LNCAP (cell line): ENCODE measurements at regions not wholly inside any gene's neighbourhood (a gene's known extent, or its start where the extent isn't known, plus 50 kb on each side); places are given as distances from the start of the nearest gene placed in this dataset.

ENCODE experiments used
- TF ChIP-seq, protein P1 (sequence below): fragments of 450-650 bp; IDR thresholded peaks from 2 replicates; pipeline ENCODE4 v1.5.1; 2017; ENCODE audit warnings: mild to moderate bottlenecking

GRCh38 chr1:194624833-194625232, 1438.4 kb upstream of the B3GALT2 start:
- TF ChIP-seq, protein P1, sequence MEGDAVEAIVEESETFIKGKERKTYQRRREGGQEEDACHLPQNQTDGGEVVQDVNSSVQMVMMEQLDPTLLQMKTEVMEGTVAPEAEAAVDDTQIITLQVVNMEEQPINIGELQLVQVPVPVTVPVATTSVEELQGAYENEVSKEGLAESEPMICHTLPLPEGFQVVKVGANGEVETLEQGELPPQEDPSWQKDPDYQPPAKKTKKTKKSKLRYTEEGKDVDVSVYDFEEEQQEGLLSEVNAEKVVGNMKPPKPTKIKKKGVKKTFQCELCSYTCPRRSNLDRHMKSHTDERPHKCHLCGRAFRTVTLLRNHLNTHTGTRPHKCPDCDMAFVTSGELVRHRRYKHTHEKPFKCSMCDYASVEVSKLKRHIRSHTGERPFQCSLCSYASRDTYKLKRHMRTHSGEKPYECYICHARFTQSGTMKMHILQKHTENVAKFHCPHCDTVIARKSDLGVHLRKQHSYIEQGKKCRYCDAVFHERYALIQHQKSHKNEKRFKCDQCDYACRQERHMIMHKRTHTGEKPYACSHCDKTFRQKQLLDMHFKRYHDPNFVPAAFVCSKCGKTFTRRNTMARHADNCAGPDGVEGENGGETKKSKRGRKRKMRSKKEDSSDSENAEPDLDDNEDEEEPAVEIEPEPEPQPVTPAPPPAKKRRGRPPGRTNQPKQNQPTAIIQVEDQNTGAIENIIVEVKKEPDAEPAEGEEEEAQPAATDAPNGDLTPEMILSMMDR: no peak

DNA sequence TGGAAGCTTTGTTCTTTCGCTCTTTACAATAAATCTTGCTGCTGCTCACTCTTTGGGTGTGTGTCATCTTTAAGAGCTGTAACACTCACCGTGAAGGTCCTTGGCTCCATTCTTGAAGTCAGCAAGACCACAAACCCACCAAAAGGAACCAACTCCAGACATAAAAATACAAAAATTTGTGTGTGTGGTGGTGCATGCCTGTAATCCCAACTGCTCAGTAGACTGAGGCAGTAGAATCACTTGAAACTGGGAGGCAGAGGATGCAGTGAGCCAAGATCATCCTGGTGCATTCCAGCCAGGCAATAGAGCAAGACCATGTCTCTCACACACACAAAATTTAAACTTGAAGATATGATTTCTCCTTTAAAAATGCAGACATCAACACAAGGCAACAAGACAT, 1431.7 kb upstream of the B3GALT2 start:
- TF ChIP-seq, protein P1: no peak

- TF ChIP-seq, protein P1: no peak
These were observed 1430.4 kb upstream of the B3GALT2 start for GRCh38 chr1:194616835-194617234.

DNA sequence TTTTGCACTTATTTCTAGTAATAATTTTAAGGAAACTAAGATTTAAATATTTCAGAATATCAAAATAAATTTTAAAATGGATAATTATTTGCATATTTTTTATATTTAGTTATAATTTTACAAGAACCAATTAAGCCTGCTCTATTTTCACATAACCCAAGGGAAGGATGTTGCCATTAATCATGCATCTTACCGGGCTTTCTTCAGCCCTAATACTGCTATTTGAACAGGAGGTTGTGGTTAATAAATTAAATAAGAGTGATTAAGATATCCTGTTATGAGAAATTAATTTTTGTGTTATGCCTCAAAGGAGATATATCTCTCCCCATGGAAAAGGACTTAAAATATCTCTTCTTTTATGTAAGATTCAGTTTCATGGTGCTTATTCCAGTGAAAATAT, 1415.8 kb upstream of the B3GALT2 start:
- TF ChIP-seq, protein P1: no peak

DNA sequence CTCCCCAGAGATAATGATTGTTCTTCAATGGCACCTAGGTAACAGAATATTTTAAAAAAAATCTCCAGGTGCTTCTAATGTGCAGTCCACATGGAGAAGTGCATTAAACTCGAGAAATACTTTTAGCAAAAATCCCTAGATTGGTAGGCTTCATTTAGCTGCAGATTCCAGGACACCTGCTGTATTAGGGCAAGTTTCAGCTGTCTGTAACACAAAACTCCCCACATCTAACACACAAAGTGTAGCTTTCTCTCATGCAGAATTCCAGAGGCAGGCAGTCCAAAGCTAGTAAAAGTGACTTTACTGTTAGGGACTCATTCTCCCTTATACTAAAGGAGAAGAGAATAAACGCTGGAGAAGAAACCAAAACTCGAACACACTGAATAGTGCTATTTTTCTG, 1414.3 kb upstream of the B3GALT2 start:
- TF ChIP-seq, protein P1: no peak

- TF ChIP-seq, protein P1: no peak
These were observed 1411.7 kb upstream of the B3GALT2 start for GRCh38 chr1:194598098-194598497.

GRCh38 chr1:194586302-194586701, 1399.9 kb upstream of the B3GALT2 start:
- TF ChIP-seq, protein P1: no peak

GRCh38 chr1:194584052-194584451, 1397.6 kb upstream of the B3GALT2 start:
- TF ChIP-seq, protein P1: no peak
